Sigmoid colon (tissue), 4 donors: ENCODE measurements at regions not wholly inside any gene's neighbourhood (a gene's known extent, or its start where the extent isn't known, plus 50 kb on each side); places are given as distances from the start of the nearest gene placed in this dataset.

Source experiments
- CTCF ChIP-seq, 4 experiments: fragments of 450-650 bp in 3 of 4; fragments of 200-600 bp in 1 of 4; IDR thresholded peaks; one replicate each; pipeline ENCODE4 v1.5.1; 2016 to 2019; ENCODE audit warnings: antibody characterized with exemption in 4 of 4, mild to moderate bottlenecking in 3 of 4, moderate library complexity in 2 of 4
- EP300 ChIP-seq, 4 donors: sonication (generic); formaldehyde crosslinking; IDR thresholded peaks; one replicate each; pipeline ENCODE4 v1.6.1; 2017; ENCODE audit warnings: antibody characterized with exemption in 4 of 4
- POLR2A ChIP-seq, 2 donors: fragments of 450-650 bp; IDR thresholded peaks; one replicate each; pipeline ENCODE4 v1.6.1; 2016; ENCODE audit warnings: antibody characterized with exemption in 2 of 2, mild to moderate bottlenecking in 2 of 2, moderate library complexity in 2 of 2
- POLR2AphosphoS5 ChIP-seq, 4 donors: sonication (generic); formaldehyde crosslinking; IDR thresholded peaks; one replicate each; pipeline ENCODE4 v1.6.1; 2017; ENCODE audit warnings: antibody characterized with exemption in 4 of 4

- TF ChIP-seq CTCF (IDR thresholded peaks at IDR 0.05) (no peak), POLR2A (IDR thresholded peaks at IDR 0.05) (no peak), EP300 (IDR thresholded peaks at IDR 0.05) (no peak), POLR2AphosphoS5 (IDR thresholded peaks at IDR 0.05) (no peak)
Measured at GRCh38 chr3:176579711-176580185, 617.5 kb downstream of the TBL1XR1 start.
